ENCODE measurements at regions not wholly inside any gene's neighbourhood (a gene's known extent, or its start where the extent isn't known, plus 50 kb on each side); places are given as distances from the start of the nearest gene placed in this dataset.

GRCh38 chr9:110131499-110131898, 76.5 kb downstream of the C9orf152 start:
- Histone ChIP-seq H3K27ac (ENCODE audit: extremely low read length, insufficient read depth, low read length) (no peak overlapping the region), H3K9ac (ENCODE audit: insufficient read depth, low read depth, low read length) (no peak overlapping the region), H2AFZ (ENCODE audit: low read length) (no peak overlapping the region), H3K4me3 (replicated peaks in 1 of 3; ENCODE audit: insufficient read depth in 1 of 3, low read depth in 2 of 3, low read length in 3 of 3) (no peak overlapping the region), H3K4me2 (ENCODE audit: low read depth, low read length) (no peak overlapping the region), H3K4me1 (ENCODE audit: insufficient read depth, low read length) (peaks cover 44% of the 10 kb centered on the region), H4K20me1 (ENCODE audit: insufficient read depth, low read length) (peaks cover 14% of the 10 kb centered on the region; the same call in 1 of the 2 replicates), H3K36me3 (replicated peaks in 1 of 2; ENCODE audit: control insufficient read depth in 1 of 2, insufficient read depth in 2 of 2, low read length in 2 of 2) (peaks cover 0 to 10% of the 10 kb centered on the region in 2 experiments; a peak in 2 of 5 replicates), H3K27me3 (ENCODE audit: control insufficient read depth in 1 of 2, insufficient read depth in 2 of 2, low read length in 2 of 2) (no peaks in the 10 kb centered on the region; a peak in 1 of 5 replicates), H3K9me3 (ENCODE audit: low read length) (no peaks in the 10 kb centered on the region), H3K79me2 (ENCODE audit: insufficient read depth, low read length) (peaks cover 72% of the 10 kb centered on the region)
- in situ Hi-C loops (cut with HindIII; ENCODE audit: extremely low pct_ligation_motif_present, low pct_unique_long_range_greater_than_20kb): no loop called here
- DNase-seq (ENCODE audit: low spot score) (no peak), FAIRE-seq (no peak), ATAC-seq (no peak)
- no TSS peak for BruUV-seq (replicated peaks)
- intact Hi-C loops (cut with micrococcal nuclease; ENCODE audit: unreplicated experiment): no loop called here
- POLR2A ChIA-PET: no interaction called here
- TF ChIP-seq KAT8 (CRISPR knock-in tag; IDR thresholded peaks at IDR 0.05) (no peak), ZNF260 (CRISPR knock-in tag; IDR thresholded peaks at IDR 0.05; ENCODE audit: borderline replicate concordance, low read depth) (no peak), ZNF878 (CRISPR knock-in tag; IDR thresholded peaks at IDR 0.05) (no peak), ZNF580 (CRISPR knock-in tag; IDR thresholded peaks at IDR 0.05; ENCODE audit: borderline replicate concordance, low read depth) (no peak), ZNF747 (CRISPR knock-in tag; IDR thresholded peaks at IDR 0.05; ENCODE audit: borderline replicate concordance) (no peak), CEBPG (CRISPR knock-in tag; IDR thresholded peaks at IDR 0.05) (no peak), FIP1L1 (IDR thresholded peaks at IDR 0.05; ENCODE audit: borderline replicate concordance, insufficient read depth, low read depth, low read length) (no peak), PHF5A (CRISPR knock-in tag; IDR thresholded peaks at IDR 0.05; ENCODE audit: low read depth, unreplicated experiment) (no peak), ZNF30 (CRISPR knock-in tag; IDR thresholded peaks at IDR 0.05) (no peak), ZNF766 (CRISPR knock-in tag; IDR thresholded peaks at IDR 0.05; ENCODE audit: borderline replicate concordance) (no peak), ZNF121 (CRISPR knock-in tag; IDR thresholded peaks at IDR 0.05) (no peak), ZBTB10 (CRISPR knock-in tag; IDR thresholded peaks at IDR 0.05; ENCODE audit: borderline replicate concordance) (no peak), SKIL (CRISPR knock-in tag; IDR thresholded peaks at IDR 0.05; ENCODE audit: borderline replicate concordance) (no peak), MED13 (CRISPR knock-in tag; IDR thresholded peaks at IDR 0.05) (no peak), ELF3 (CRISPR knock-in tag; IDR thresholded peaks at IDR 0.05) (no peak), THYN1 (CRISPR knock-in tag; IDR thresholded peaks at IDR 0.05; ENCODE audit: borderline replicate concordance, low read depth) (no peak), ATRX (CRISPR knock-in tag; IDR thresholded peaks at IDR 0.05; ENCODE audit: borderline replicate concordance) (no peak), SNRNP70 (IDR thresholded peaks at IDR 0.05; ENCODE audit: low read depth, low read length) (no peak)
- TF ChIP-seq, protein P1, sequence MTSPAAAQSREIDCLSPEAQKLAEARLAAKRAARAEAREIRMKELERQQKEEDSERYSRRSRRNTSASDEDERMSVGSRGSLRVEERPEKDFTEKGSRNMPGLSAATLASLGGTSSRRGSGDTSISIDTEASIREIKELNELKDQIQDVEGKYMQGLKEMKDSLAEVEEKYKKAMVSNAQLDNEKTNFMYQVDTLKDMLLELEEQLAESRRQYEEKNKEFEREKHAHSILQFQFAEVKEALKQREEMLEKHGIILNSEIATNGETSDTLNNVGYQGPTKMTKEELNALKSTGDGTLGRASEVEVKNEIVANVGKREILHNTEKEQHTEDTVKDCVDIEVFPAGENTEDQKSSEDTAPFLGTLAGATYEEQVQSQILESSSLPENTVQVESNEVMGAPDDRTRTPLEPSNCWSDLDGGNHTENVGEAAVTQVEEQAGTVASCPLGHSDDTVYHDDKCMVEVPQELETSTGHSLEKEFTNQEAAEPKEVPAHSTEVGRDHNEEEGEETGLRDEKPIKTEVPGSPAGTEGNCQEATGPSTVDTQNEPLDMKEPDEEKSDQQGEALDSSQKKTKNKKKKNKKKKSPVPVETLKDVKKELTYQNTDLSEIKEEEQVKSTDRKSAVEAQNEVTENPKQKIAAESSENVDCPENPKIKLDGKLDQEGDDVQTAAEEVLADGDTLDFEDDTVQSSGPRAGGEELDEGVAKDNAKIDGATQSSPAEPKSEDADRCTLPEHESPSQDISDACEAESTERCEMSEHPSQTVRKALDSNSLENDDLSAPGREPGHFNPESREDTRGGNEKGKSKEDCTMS (CRISPR knock-in tag; conservative IDR thresholded peaks at IDR 0.05): no peak
- CTCF ChIA-PET (ENCODE audit: low intra/inter-chr PET ratio, low total read pairs): no interaction called here
- 100% methylated on average over 2 of the region's 2 CpGs for WGBS (ENCODE audit: low lambda C conversion rate)
